ENCODE measurements at regions not wholly inside any gene's neighbourhood (a gene's known extent, or its start where the extent isn't known, plus 50 kb on each side); places are given as distances from the start of the nearest gene placed in this dataset.

GRCh38 chr3:187896646-187897045 lies 151.4 kb upstream of the BCL6 start:
- no peak for TF ChIP-seq REST (IDR thresholded peaks at IDR 0.05; ENCODE audit: low read depth)
- no peak for TF ChIP-seq SP1 (IDR thresholded peaks at IDR 0.05; ENCODE audit: low read depth)
- TF ChIP-seq CTCF (IDR thresholded peaks at IDR 0.05 in 2 of 3, conservative IDR thresholded peaks at IDR 0.05 in 1 of 3; ENCODE audit: borderline replicate concordance in 1 of 3, insufficient read depth in 1 of 3, low read depth in 2 of 3, low read length in 2 of 3): no peak
- TF ChIP-seq RAD21 (IDR thresholded peaks at IDR 0.05; ENCODE audit: low read depth): no peak
- no peak for TF ChIP-seq POLR2A (IDR thresholded peaks at IDR 0.05; ENCODE audit: borderline replicate concordance, extremely low read depth, insufficient read depth, insufficient read length)
- TF ChIP-seq ZNF274 (IDR thresholded peaks at IDR 0.05; ENCODE audit: low read depth, low read length): no peak
- TF ChIP-seq SIN3A (IDR thresholded peaks at IDR 0.05; ENCODE audit: low read depth): no peak
- TF ChIP-seq EZH2 (IDR thresholded peaks at IDR 0.05): no peak
- TF ChIP-seq JUND (IDR thresholded peaks at IDR 0.05): no peak
- TF ChIP-seq SRF (IDR thresholded peaks at IDR 0.05; ENCODE audit: low read depth): no peak

Measured in HCT116 (cell line).